Naive B cell (primary cell): ENCODE measurements at regions not wholly inside any gene's neighbourhood (a gene's known extent, or its start where the extent isn't known, plus 50 kb on each side); places are given as distances from the start of the nearest gene placed in this dataset.

Experiments used
- ATAC-seq, 2 donors: fragments of 150-1000 bp; cut with Tn5 transposase; 2 replicates each; pipeline ENCODE4 v1.10.0; 2021; ENCODE audit warnings: low read depth in 2 of 2, mild to moderate bottlenecking in 2 of 2, moderate library complexity in 2 of 2
- DNase-seq: peaks from one replicate; pipeline ENCODE4 v3.0.0; 2022
- H3K27ac Mint-ChIP-seq, 6 donors: one replicate each; pipeline ENCODE4 v1.8.0; 2020 to 2022; ENCODE audit warnings: mild to moderate bottlenecking in 6 of 6, mixed read lengths in 6 of 6, moderate library complexity in 5 of 6, inconsistent platforms in 2 of 6
- H3K27me3 Mint-ChIP-seq, 3 donors: one replicate each; pipeline ENCODE4 v1.8.0; 2021 to 2022; ENCODE audit warnings: mixed read lengths in 3 of 3, mild to moderate bottlenecking in 1 of 3
- H3K36me3 Mint-ChIP-seq, 2 donors: one replicate each; pipeline ENCODE4 v1.8.0; 2020 to 2022; ENCODE audit warnings: mixed read lengths in 2 of 2, inconsistent platforms in 1 of 2, mild to moderate bottlenecking in 1 of 2
- H3K4me1 Mint-ChIP-seq, 3 donors: one replicate each; pipeline ENCODE4 v1.8.0; 2020 to 2022; ENCODE audit warnings: mixed read lengths in 3 of 3, inconsistent platforms in 1 of 3, mild to moderate bottlenecking in 1 of 3, moderate library complexity in 1 of 3
- H3K4me3 Mint-ChIP-seq, 8 donors: one replicate each; pipeline ENCODE4 v1.8.0; 2020 to 2022; ENCODE audit warnings: mild to moderate bottlenecking in 8 of 8, mixed read lengths in 8 of 8, moderate library complexity in 8 of 8, inconsistent platforms in 2 of 8
- H3K9me3 Mint-ChIP-seq, 7 donors: one replicate each; pipeline ENCODE4 v1.8.0; 2020 to 2022; ENCODE audit warnings: mixed read lengths in 7 of 7, mild to moderate bottlenecking in 5 of 7, inconsistent platforms in 2 of 7, moderate library complexity in 1 of 7

GRCh38 chr1:87501738-87502137 lies 173.1 kb downstream of the LMO4 start:
- peaks cover 0 to 2% (median 1%) of the 10 kb centered on the region in 3 donors for H3K27me3 Mint-ChIP-seq
- no peak for DNase-seq
- H3K27ac Mint-ChIP-seq, result peak overlapping the region in 2 of 6 donors; percentile 31 to 49
- H3K36me3 Mint-ChIP-seq, result no peaks in the 10 kb centered on the region
- ATAC-seq, result no peak
- peaks cover 2 to 11% (median 3%) of the 10 kb centered on the region in 7 donors for H3K9me3 Mint-ChIP-seq
- H3K4me1 Mint-ChIP-seq, result peaks cover 0 to 6% (median 0%) of the 10 kb centered on the region in 3 donors
- no peak overlapping the region for H3K4me3 Mint-ChIP-seq

DNA sequence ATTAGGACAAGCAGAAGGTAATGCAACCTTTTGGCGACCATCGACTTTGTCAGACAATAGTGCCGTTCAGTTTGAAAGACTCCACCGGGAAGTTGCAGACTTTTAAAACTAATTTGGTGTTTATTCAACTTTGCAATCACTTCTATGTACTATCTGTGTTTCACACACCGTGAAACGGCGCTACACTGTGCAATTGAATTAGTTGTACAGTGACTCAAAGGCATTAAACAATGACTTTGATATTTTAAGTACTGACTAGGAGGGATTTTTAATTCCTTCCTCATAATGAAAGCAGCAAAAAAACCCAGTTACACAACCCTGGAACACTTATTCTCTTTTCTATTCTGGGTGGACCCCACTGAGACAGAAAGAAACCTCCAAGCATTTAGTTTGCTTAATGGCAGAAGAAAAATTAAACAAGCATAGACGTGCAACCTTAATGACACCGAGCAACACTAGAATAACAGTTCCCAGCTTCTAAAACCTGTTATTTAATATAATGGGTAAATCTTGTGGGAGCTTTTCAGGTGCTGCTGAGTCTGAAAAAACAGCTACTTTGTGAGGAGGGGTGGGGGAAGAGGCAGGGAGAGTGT lies 176.8 kb downstream of the LMO4 start:
- H3K4me1 Mint-ChIP-seq, result peaks cover 0 to 6% (median 0%) of the 10 kb centered on the region in 3 donors
- H3K27me3 Mint-ChIP-seq, result peaks cover 4 to 6% (median 5%) of the 10 kb centered on the region in 3 donors
- peaks cover 2 to 11% (median 3%) of the 10 kb centered on the region in 7 donors for H3K9me3 Mint-ChIP-seq
- H3K4me3 Mint-ChIP-seq, result no peak overlapping the region
- ATAC-seq (no peak), DNase-seq (no peak)
- H3K36me3 Mint-ChIP-seq, result no peaks in the 10 kb centered on the region
- no peak overlapping the region for H3K27ac Mint-ChIP-seq

DNA sequence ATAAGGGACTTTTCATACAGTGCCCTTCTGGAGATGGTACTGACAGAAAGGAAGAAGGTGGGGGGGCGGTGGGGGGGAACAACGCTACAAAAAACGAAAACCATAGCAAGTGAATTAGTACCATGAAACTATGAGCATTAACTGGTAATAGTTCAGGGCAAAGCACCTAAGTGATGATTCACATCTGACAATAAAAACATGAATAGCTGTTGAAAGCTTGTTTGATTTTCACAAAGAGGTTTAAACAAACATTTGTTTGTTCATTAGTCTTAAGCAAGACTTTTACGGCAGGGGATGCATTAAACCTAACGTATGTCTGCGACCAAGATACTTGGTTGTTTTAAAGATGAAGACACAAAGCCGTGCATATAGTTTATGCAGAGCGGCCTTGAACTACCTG lies 177.5 kb downstream of the LMO4 start:
- H3K4me3 Mint-ChIP-seq, result no peak overlapping the region
- peaks cover 0 to 6% (median 0%) of the 10 kb centered on the region in 3 donors for H3K4me1 Mint-ChIP-seq
- H3K27me3 Mint-ChIP-seq, result peaks cover 4 to 6% (median 5%) of the 10 kb centered on the region in 3 donors
- ATAC-seq (no peak), DNase-seq (no peak)
- H3K9me3 Mint-ChIP-seq, result peaks cover 2 to 11% (median 3%) of the 10 kb centered on the region in 7 donors
- no peaks in the 10 kb centered on the region for H3K36me3 Mint-ChIP-seq
- no peak overlapping the region for H3K27ac Mint-ChIP-seq

GRCh38 chr1:87508247-87508787 lies 179.6 kb downstream of the LMO4 start:
- Mint-ChIP-seq H3K27me3 (peaks cover 4 to 6% (median 5%) of the 10 kb centered on the region in 3 donors), H3K27ac (no peak overlapping the region), H3K9me3 (peaks cover 0 to 2% (median 0%) of the 10 kb centered on the region in 7 donors), H3K36me3 (no peaks in the 10 kb centered on the region), H3K4me1 (no peaks in the 10 kb centered on the region), H3K4me3 (peak overlapping the region in 1 of 8 donors; percentile 54)
- ATAC-seq (no peak), DNase-seq (no peak)

DNA sequence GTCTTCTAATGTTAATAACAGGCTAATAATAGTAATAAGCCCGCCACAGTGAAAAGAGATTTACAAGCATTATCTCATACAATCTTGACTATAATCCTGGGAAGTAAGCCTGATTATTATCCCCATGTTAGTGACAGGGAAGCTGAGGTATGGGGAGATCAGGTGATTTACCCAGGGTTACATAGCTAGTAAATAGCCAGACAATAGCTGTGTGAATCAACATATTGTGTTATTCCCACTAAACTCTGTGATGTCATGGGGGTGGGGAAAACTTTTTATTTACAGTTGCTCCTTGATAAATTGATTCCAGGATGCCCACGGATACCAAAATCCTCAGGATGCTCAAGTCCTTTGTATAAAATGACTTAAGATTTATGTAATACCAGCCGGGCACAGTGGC lies 181.9 kb downstream of the LMO4 start:
- no peak overlapping the region for H3K4me3 Mint-ChIP-seq
- H3K27ac Mint-ChIP-seq, result no peak overlapping the region
- no peaks in the 10 kb centered on the region for H3K36me3 Mint-ChIP-seq
- no peak for ATAC-seq
- no peaks in the 10 kb centered on the region for H3K4me1 Mint-ChIP-seq
- H3K9me3 Mint-ChIP-seq, result no peaks in the 10 kb centered on the region
- DNase-seq, result no peak
- H3K27me3 Mint-ChIP-seq, result peaks cover 4 to 6% (median 5%) of the 10 kb centered on the region in 3 donors

- Mint-ChIP-seq H3K36me3 (no peaks in the 10 kb centered on the region), H3K27me3 (peaks cover 4 to 6% (median 5%) of the 10 kb centered on the region in 3 donors), H3K9me3 (no peaks in the 10 kb centered on the region), H3K27ac (no peak overlapping the region), H3K4me1 (no peaks in the 10 kb centered on the region), H3K4me3 (no peak overlapping the region)
- DNase-seq (no peak), ATAC-seq (no peak)
Measured at GRCh38 chr1:87511449-87511848, 182.8 kb downstream of the LMO4 start.

DNA sequence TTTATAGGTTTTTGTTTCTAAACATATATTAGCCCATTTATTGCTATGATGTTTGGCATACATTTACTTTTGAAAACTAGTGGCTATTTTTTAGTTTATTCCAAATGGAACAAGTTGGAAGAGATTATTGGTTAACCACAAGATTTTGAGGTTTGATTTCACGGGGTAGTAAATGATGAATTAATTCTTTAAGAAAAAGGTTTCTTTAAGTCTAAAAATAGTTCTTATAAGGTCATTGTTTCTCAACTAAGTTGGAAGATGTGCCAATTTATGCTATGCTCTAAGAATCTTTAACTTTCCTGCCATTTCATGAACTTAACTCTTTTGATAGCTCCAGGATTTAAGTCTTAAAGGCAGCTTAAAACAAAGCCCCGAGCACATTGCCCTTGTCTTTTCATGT lies 183.8 kb downstream of the LMO4 start:
- Mint-ChIP-seq H3K27ac (no peak overlapping the region), H3K9me3 (no peaks in the 10 kb centered on the region), H3K4me1 (no peaks in the 10 kb centered on the region), H3K27me3 (no peaks in the 10 kb centered on the region), H3K4me3 (no peak overlapping the region), H3K36me3 (no peaks in the 10 kb centered on the region)
- no peak for ATAC-seq
- no peak for DNase-seq

GRCh38 chr1:87513255-87513654 lies 184.6 kb downstream of the LMO4 start:
- H3K27ac Mint-ChIP-seq, result no peak overlapping the region
- no peaks in the 10 kb centered on the region for H3K9me3 Mint-ChIP-seq
- no peak overlapping the region for H3K4me3 Mint-ChIP-seq
- no peaks in the 10 kb centered on the region for H3K36me3 Mint-ChIP-seq
- ATAC-seq, result no peak
- H3K4me1 Mint-ChIP-seq, result no peaks in the 10 kb centered on the region
- H3K27me3 Mint-ChIP-seq, result no peaks in the 10 kb centered on the region
- no peak for DNase-seq

GRCh38 chr1:87513966-87514660 lies 185.4 kb downstream of the LMO4 start:
- no peak overlapping the region for H3K4me3 Mint-ChIP-seq
- H3K27me3 Mint-ChIP-seq, result no peaks in the 10 kb centered on the region
- no peak overlapping the region for H3K27ac Mint-ChIP-seq
- H3K36me3 Mint-ChIP-seq, result no peaks in the 10 kb centered on the region
- no peaks in the 10 kb centered on the region for H3K4me1 Mint-ChIP-seq
- ATAC-seq, result no peak
- DNase-seq, result no peak
- H3K9me3 Mint-ChIP-seq, result no peaks in the 10 kb centered on the region

DNA sequence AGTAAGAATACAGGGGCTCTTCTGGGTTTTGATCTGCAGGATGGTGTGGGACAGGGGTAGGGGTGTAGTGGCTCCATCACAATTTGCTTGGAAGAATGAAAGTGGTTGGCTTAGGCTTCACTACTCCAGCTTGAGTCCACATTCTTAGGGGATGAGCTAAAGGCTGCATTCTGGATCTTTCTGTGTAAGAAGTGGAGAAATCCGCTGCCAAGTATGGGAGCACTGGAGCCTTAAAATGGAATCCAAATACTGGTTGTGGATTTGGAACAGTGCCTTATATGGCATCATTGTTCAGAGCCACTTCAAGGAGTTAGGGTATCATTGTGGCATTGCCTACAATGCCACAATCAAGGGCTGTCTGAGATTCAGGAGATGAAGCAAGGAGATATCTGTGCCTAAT lies 187.1 kb downstream of the LMO4 start:
- DNase-seq, result no peak
- no peaks in the 10 kb centered on the region for H3K27me3 Mint-ChIP-seq
- no peak overlapping the region for H3K4me3 Mint-ChIP-seq
- peaks cover 0 to under 1% (median 0%) of the 10 kb centered on the region in 7 donors for H3K9me3 Mint-ChIP-seq
- H3K27ac Mint-ChIP-seq, result no peak overlapping the region
- H3K4me1 Mint-ChIP-seq, result no peaks in the 10 kb centered on the region
- H3K36me3 Mint-ChIP-seq, result no peaks in the 10 kb centered on the region
- no peak for ATAC-seq

GRCh38 chr1:87518794-87519193 lies 190.1 kb downstream of the LMO4 start:
- H3K27me3 Mint-ChIP-seq, result no peaks in the 10 kb centered on the region
- H3K4me1 Mint-ChIP-seq, result no peaks in the 10 kb centered on the region
- peaks cover 0 to 6% of the 10 kb centered on the region in 2 donors for H3K36me3 Mint-ChIP-seq
- DNase-seq, result no peak
- no peak overlapping the region for H3K27ac Mint-ChIP-seq
- no peak for ATAC-seq
- peaks cover 0 to 9% (median 3%) of the 10 kb centered on the region in 7 donors for H3K9me3 Mint-ChIP-seq
- no peak overlapping the region for H3K4me3 Mint-ChIP-seq

DNA sequence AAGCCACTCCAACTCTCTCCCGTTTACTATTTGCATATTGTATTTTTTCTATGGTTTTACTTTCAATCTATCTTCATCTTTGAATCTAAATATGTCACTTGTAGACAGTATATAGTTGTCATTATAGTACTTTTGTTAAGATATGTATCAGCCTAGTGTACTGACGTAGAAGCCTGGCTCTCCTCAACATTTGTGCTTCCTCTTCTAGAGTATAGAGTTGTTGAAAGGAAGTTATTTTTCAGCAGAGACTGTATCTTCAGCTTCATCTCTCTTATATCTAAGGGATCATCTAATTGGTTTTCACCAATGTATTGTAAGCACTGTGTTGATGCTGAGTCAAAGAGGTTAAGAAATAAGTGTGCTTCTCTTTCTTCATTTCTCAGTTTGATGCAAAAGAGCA lies 192.8 kb downstream of the LMO4 start:
- Mint-ChIP-seq H3K27me3 (peaks cover 0 to 12% (median 6%) of the 10 kb centered on the region in 3 donors), H3K36me3 (peaks cover 0 to 6% of the 10 kb centered on the region in 2 donors), H3K4me3 (no peak overlapping the region), H3K27ac (no peak overlapping the region), H3K4me1 (no peaks in the 10 kb centered on the region), H3K9me3 (peaks cover 0 to 9% (median 3%) of the 10 kb centered on the region in 7 donors)
- ATAC-seq (no peak), DNase-seq (no peak)

GRCh38 chr1:87523466-87523865 lies 194.8 kb downstream of the LMO4 start:
- DNase-seq (no peak), ATAC-seq (no peak)
- H3K9me3 Mint-ChIP-seq, result peaks cover 0 to 9% (median 3%) of the 10 kb centered on the region in 7 donors
- no peak overlapping the region for H3K4me3 Mint-ChIP-seq
- no peak overlapping the region for H3K27ac Mint-ChIP-seq
- peaks cover 0 to 12% (median 6%) of the 10 kb centered on the region in 3 donors for H3K27me3 Mint-ChIP-seq
- peaks cover 0 to 6% of the 10 kb centered on the region in 2 donors for H3K36me3 Mint-ChIP-seq
- H3K4me1 Mint-ChIP-seq, result no peaks in the 10 kb centered on the region
